ENCODE measurements at regions not wholly inside any gene's neighbourhood (a gene's known extent, or its start where the extent isn't known, plus 50 kb on each side); places are given as distances from the start of the nearest gene placed in this dataset.

DNA sequence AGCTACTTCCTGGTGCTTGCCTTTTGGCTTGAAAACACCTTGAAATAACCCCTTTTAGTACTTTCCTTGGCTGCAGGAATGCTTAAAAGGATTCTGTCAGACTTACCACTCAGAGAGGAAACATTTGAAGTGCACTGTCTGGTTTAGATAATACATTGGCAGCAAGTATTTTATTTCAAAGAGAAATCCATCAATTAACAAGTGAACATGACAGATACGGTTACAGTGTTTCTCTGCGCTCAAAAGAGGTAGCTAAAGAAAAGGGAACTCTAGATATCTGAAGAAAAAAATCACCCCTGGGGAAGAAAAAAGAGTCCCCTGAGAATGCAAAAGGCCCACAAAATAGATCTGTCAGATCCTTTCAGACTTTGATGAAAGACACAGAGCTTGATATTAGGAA lies 421.9 kb downstream of the LRFN5 start:
- H3K27ac ChIP-seq (ENCODE audit: insufficient read depth, low read length), result no peak overlapping the region
- H2AFZ ChIP-seq (ENCODE audit: low read length), result no peak overlapping the region
- no peaks in the 10 kb centered on the region for H3K9me3 ChIP-seq (ENCODE audit: control insufficient read depth, insufficient read depth, low read depth, low read length)
- no peaks in the 10 kb centered on the region for H3K36me3 ChIP-seq (ENCODE audit: control insufficient read depth, insufficient read depth, low read length)
- DNase-seq (ENCODE audit: low read depth in 2 of 2), result no peak
- H3K4me3 ChIP-seq (replicated peaks in 1 of 4; ENCODE audit: control extremely low read depth in 1 of 4, insufficient read depth in 1 of 4, low read depth in 3 of 4, low read length in 4 of 4), result no peak overlapping the region
- H3K4me2 ChIP-seq (ENCODE audit: extremely low read depth, insufficient read depth, low read length), result no peak overlapping the region
- no peaks in the 10 kb centered on the region for H3K27me3 ChIP-seq (ENCODE audit: control insufficient read depth, insufficient read depth, low read length)
- no peaks in the 10 kb centered on the region for H4K20me1 ChIP-seq (ENCODE audit: control insufficient read depth, extremely low read depth, insufficient read depth, low read length)
- H3K9ac ChIP-seq (ENCODE audit: insufficient read depth, low read length), result no peak overlapping the region
- H3K4me1 ChIP-seq (ENCODE audit: control insufficient read depth, extremely low read depth, insufficient read depth, low read length), result no peaks in the 10 kb centered on the region
- H3K79me2 ChIP-seq (ENCODE audit: control insufficient read depth, insufficient read depth, low read length), result no peaks in the 10 kb centered on the region
- TF ChIP-seq, protein P1, sequence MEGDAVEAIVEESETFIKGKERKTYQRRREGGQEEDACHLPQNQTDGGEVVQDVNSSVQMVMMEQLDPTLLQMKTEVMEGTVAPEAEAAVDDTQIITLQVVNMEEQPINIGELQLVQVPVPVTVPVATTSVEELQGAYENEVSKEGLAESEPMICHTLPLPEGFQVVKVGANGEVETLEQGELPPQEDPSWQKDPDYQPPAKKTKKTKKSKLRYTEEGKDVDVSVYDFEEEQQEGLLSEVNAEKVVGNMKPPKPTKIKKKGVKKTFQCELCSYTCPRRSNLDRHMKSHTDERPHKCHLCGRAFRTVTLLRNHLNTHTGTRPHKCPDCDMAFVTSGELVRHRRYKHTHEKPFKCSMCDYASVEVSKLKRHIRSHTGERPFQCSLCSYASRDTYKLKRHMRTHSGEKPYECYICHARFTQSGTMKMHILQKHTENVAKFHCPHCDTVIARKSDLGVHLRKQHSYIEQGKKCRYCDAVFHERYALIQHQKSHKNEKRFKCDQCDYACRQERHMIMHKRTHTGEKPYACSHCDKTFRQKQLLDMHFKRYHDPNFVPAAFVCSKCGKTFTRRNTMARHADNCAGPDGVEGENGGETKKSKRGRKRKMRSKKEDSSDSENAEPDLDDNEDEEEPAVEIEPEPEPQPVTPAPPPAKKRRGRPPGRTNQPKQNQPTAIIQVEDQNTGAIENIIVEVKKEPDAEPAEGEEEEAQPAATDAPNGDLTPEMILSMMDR (conservative IDR thresholded peaks at IDR 0.05 in 1 of 2, IDR thresholded peaks at IDR 0.05 in 1 of 2; ENCODE audit: low read depth in 1 of 2, low read length in 2 of 2), result no peak
- no peak for TF ChIP-seq EZH2 (IDR thresholded peaks at IDR 0.05; ENCODE audit: low read length, missing control alignments)

DNA sequence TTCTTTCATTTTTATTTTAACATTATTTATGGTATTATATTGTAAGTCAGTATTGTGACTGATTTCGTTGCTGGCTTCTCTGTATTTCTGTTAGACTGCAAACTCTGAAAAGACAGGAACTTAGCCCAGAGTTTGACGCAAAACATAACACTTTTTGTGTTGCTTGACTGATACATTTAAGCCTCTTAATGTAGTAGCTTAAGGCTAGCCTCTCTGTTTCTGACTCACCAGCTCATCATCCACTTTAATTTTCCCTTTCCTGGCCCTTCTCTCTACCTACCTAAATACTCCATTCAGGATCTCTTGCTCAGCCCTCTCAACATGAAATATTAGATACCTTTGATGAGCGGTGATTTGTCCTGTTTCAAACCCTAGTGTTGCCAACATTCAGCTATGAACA lies 420.6 kb downstream of the LRFN5 start:
- Histone ChIP-seq H4K20me1 (ENCODE audit: control insufficient read depth, extremely low read depth, insufficient read depth, low read length) (no peaks in the 10 kb centered on the region), H3K9ac (ENCODE audit: insufficient read depth, low read length) (no peak overlapping the region), H3K4me1 (ENCODE audit: control insufficient read depth, extremely low read depth, insufficient read depth, low read length) (no peaks in the 10 kb centered on the region), H3K36me3 (ENCODE audit: control insufficient read depth, insufficient read depth, low read length) (no peaks in the 10 kb centered on the region), H3K4me2 (ENCODE audit: extremely low read depth, insufficient read depth, low read length) (no peak overlapping the region), H2AFZ (ENCODE audit: low read length) (no peak overlapping the region), H3K9me3 (ENCODE audit: control insufficient read depth, insufficient read depth, low read depth, low read length) (no peaks in the 10 kb centered on the region), H3K4me3 (replicated peaks in 1 of 4; ENCODE audit: control extremely low read depth in 1 of 4, insufficient read depth in 1 of 4, low read depth in 3 of 4, low read length in 4 of 4) (no peak overlapping the region), H3K27ac (ENCODE audit: insufficient read depth, low read length) (no peak overlapping the region), H3K79me2 (ENCODE audit: control insufficient read depth, insufficient read depth, low read length) (no peaks in the 10 kb centered on the region), H3K27me3 (ENCODE audit: control insufficient read depth, insufficient read depth, low read length) (no peaks in the 10 kb centered on the region)
- DNase-seq (ENCODE audit: low read depth in 2 of 2), result peak in 1 of 2 donors; percentile 2
- TF ChIP-seq, protein P1 (conservative IDR thresholded peaks at IDR 0.05 in 1 of 2, IDR thresholded peaks at IDR 0.05 in 1 of 2; ENCODE audit: low read depth in 1 of 2, low read length in 2 of 2), result no peak
- no peak for TF ChIP-seq EZH2 (IDR thresholded peaks at IDR 0.05; ENCODE audit: low read length, missing control alignments)

- no peaks in the 10 kb centered on the region for H3K9me3 ChIP-seq (ENCODE audit: control insufficient read depth, insufficient read depth, low read depth, low read length)
- H3K4me2 ChIP-seq (ENCODE audit: extremely low read depth, insufficient read depth, low read length), result no peak overlapping the region
- H3K4me3 ChIP-seq (replicated peaks in 1 of 4; ENCODE audit: control extremely low read depth in 1 of 4, insufficient read depth in 1 of 4, low read depth in 3 of 4, low read length in 4 of 4), result no peak overlapping the region
- no peak overlapping the region for H3K27ac ChIP-seq (ENCODE audit: insufficient read depth, low read length)
- no peaks in the 10 kb centered on the region for H3K79me2 ChIP-seq (ENCODE audit: control insufficient read depth, insufficient read depth, low read length)
- H3K4me1 ChIP-seq (ENCODE audit: control insufficient read depth, extremely low read depth, insufficient read depth, low read length), result no peaks in the 10 kb centered on the region
- no peaks in the 10 kb centered on the region for H4K20me1 ChIP-seq (ENCODE audit: control insufficient read depth, extremely low read depth, insufficient read depth, low read length)
- no peak overlapping the region for H3K9ac ChIP-seq (ENCODE audit: insufficient read depth, low read length)
- no peak for TF ChIP-seq EZH2 (IDR thresholded peaks at IDR 0.05; ENCODE audit: low read length, missing control alignments)
- TF ChIP-seq, protein P1 (conservative IDR thresholded peaks at IDR 0.05 in 1 of 2, IDR thresholded peaks at IDR 0.05 in 1 of 2; ENCODE audit: low read depth in 1 of 2, low read length in 2 of 2), result no peak
- DNase-seq (ENCODE audit: low read depth in 2 of 2), result no peak
- H3K27me3 ChIP-seq (ENCODE audit: control insufficient read depth, insufficient read depth, low read length), result no peaks in the 10 kb centered on the region
- H3K36me3 ChIP-seq (ENCODE audit: control insufficient read depth, insufficient read depth, low read length), result no peaks in the 10 kb centered on the region
- H2AFZ ChIP-seq (ENCODE audit: low read length), result no peak overlapping the region
Measured at GRCh38 chr14:42023452-42023851, 416.8 kb downstream of the LRFN5 start.
